ENCODE measurements at regions not wholly inside any gene's neighbourhood (a gene's known extent, or its start where the extent isn't known, plus 50 kb on each side); places are given as distances from the start of the nearest gene placed in this dataset.
"Not testable (repeated sequence)": the region's sequence is repeated elsewhere in the genome, so short reads cannot be mapped to it uniquely, and the experiment has no call there.

GRCh38 chr20:53803492-53804155 lies 210.0 kb upstream of the ZNF217 start:
- DNase-seq (ENCODE audit: extremely low read depth, low read depth): no peak

GRCh38 chr20:53801609-53802370 lies 208.2 kb upstream of the ZNF217 start:
- DNase-seq (ENCODE audit: extremely low read depth, low read depth): no peak

DNA sequence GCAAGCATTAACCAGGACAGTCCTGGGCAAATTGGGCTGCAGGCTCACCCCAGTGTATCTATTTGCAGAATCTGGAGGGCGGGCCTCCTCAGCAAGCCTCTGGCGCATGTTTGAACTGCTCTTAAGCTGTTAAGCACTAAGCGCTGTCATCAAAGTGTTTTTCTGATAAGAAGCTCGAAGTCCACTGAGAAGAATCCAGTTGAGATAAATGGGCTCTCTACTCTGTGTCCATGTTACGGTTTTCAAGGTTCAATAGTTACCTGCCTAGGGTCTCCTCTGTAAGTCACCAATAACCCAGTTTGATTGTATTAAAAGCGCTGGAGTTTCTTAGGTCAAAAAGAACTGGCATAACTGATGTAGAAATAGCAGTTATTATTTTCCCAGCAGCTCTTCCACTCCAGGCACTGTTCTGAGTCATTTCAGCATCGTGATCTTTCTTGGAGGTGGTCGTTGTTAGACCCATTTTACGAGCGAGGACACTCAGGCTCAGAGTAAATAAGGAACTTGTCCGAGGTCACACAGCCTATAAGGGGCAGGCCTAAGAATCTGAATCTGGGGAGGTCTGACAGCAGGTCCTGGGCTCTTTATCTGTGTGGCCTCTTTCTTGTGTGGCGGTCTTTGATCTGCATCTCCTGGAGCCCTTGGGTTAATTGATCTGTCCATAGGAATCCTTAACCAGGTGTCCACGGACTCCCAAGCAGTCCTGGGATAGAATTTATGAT lies 207.4 kb upstream of the ZNF217 start:
- DNase-seq (ENCODE audit: extremely low read depth, low read depth): no peak

GRCh38 chr20:53800418-53800817 lies 206.8 kb upstream of the ZNF217 start:
- no peak for DNase-seq (ENCODE audit: extremely low read depth, low read depth)

GRCh38 chr20:53797085-53797484 lies 203.4 kb upstream of the ZNF217 start:
- no peak for DNase-seq (ENCODE audit: extremely low read depth, low read depth)

- DNase-seq (ENCODE audit: extremely low read depth, low read depth): no peak
Observed at GRCh38 chr20:53795170-53795569, 201.5 kb upstream of the ZNF217 start.

DNA sequence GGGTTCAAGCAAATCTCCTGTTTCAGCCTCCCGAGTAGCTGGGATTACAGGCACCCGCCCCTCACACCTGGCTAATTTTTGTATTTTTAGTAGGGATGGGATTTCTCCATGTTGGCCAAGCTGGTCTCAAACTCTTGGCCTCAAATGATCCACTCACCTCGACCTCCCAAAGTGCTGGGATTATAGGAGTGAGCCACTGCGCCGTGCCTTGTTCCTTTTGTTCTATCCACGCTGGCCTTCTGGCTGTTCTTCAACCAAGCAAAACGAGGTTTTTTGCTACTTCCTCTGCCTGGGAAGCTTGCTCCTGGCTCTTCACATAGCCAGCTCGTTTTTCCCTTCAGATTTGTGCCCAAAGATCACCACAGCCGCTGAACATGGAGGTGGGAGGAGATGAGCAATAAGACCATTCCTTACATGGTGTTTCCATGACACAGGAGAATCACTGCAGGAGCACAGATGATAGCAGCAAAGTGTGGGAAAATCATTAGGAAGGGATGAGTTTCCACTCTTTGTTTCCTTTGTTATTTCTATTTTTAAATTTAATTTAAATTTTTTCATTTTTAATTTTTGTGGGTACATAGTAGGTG lies 201.0 kb upstream of the ZNF217 start:
- no peak for DNase-seq (ENCODE audit: extremely low read depth, low read depth)

GRCh38 chr20:53793783-53794383 lies 200.2 kb upstream of the ZNF217 start:
- DNase-seq (ENCODE audit: extremely low read depth, low read depth): no peak

DNA sequence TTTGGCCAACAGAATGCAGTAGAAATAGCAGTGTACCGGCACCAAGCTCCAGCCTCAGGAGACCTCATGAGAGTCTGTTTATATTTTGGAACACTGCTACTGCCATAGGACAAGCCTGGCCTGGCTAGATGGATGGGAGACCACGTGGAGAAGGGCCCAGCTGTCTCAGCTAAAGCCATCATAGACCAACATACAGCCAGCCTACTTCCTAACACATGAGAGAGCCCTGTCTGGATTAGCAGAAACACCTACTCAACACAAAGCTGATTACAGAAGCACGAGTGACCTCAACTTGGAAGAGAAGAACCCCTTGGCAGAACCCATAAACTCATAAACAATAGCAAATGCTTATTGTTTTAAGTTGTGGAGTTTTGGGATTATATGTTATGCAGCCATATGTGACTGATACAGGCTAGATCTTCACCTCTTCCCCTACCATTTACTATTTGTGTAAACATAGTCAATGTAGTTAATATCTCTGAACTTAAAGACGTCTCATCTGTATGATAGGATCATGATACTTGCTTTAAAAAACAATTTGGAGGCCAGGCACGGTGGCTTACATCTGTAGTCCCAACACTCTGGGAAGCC lies 199.4 kb upstream of the ZNF217 start:
- no peak for DNase-seq (ENCODE audit: extremely low read depth, low read depth)

DNA sequence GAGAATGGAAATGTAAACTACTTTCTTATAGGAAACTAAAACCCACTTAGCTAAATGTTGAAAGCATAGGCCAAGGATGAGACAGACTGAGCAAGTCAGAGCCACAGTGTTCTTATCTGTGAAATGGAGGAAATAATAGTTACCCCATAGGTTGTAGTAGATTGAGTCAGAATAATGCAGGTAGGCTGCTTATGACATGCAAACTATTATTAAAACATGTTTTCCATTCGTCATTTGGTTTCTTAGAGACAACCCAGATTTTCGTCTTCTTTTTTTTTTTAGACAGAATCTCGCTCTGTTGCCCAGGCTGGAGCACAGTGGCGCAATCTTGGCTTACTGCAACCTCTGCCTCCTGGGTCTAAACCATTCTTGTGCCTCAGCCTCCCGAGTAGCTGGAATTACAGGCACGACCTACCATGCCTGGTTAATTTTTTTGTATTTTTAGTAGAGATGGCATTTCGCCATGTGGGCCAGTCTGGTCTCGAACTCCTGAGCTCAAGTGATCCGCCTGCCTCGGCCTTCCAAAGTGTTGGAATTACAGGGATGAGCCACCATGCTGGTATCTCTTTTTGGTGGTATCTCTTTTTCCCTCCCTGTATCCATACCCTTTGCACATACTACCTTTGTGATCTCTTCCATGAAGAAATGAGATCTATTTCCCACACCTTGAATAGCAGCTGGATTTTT lies 196.5 kb upstream of the ZNF217 start:
- no peak for DNase-seq (ENCODE audit: extremely low read depth, low read depth)

- no peak for DNase-seq (ENCODE audit: extremely low read depth, low read depth)
Observed at GRCh38 chr20:53788253-53789022, 194.8 kb upstream of the ZNF217 start.

GRCh38 chr20:53787491-53787931 lies 193.9 kb upstream of the ZNF217 start:
- not testable (repeated sequence) for DNase-seq (ENCODE audit: extremely low read depth, low read depth)

DNA sequence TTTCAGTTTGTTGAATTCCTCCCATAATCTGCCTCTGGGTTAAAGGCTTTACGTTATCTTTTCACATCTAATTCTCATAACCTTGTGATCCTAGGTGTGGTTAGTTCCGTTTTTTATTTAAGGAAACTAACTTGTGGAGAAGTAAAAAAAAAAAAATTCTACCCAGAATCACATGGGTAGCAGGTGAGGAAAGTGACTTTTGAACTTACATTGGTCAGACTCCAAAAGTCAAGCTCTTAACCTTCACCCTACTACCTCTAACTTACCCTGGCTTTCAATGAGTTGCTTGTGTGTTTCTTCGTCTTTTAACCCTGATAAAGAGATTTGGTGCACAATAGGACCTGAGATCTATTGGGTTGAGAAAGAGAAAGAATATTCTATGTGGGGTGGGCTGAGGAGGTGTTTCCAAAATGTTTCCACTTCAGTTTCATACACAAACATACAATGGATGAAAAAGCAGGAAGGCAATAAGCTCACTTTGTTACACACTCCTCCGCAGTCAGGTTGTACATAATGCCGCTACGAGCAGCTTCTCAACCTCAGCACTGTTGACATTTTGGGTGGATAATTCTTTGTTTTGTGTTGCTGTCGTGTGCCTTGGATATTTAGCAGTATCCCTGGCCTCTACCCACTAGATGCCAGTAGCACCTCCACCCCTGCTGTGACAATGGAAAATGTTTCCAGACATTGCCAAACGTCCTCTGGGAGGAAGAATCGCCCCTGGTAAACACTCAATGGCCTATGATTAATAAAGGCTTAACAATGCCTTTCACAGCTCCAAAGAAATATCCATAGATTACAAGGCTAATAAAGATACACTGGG lies 193.0 kb upstream of the ZNF217 start:
- peak; percentile 46 for DNase-seq (ENCODE audit: extremely low read depth, low read depth)

DNA sequence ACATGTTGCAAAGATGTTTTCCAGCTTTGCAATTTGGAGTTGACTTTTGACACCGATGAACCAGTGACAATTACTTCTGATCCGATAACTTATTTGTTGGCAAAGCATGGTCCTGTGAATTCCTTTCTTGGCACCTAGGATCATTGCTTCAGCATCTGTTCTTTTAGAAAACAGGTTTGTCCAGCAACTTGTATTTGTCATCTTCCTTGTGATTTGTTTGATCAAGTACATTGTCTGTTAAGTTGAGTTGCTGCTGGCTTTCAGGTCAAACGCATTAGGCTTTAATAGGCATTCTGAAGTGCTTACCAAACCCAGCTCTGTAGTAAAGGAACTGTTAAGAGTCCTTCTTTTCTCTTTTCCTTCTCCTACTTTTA lies 192.4 kb upstream of the ZNF217 start:
- DNase-seq (ENCODE audit: extremely low read depth, low read depth): no peak

DNA sequence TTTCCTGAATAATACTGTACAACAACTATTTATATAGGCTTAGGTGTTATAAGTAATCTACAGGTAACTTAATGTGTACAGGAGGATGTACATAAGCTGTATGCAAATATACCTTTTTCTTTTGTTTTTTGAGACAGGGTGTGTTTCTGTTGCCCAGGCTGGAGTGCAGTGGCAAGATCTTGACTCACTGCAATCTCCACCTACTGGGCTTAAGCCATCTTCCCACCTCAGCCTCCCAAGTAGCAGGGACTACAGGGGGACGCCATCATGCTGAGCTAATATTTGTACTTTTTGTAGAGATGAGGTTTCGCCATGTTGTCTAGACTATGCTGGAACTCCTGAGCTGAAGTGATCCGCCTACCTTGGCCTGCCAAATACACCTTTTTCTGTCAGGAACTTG lies 191.7 kb upstream of the ZNF217 start:
- DNase-seq (ENCODE audit: extremely low read depth, low read depth): no peak

GRCh38 chr20:53783768-53784167 lies 190.1 kb upstream of the ZNF217 start:
- no peak for DNase-seq (ENCODE audit: extremely low read depth, low read depth)

DNA sequence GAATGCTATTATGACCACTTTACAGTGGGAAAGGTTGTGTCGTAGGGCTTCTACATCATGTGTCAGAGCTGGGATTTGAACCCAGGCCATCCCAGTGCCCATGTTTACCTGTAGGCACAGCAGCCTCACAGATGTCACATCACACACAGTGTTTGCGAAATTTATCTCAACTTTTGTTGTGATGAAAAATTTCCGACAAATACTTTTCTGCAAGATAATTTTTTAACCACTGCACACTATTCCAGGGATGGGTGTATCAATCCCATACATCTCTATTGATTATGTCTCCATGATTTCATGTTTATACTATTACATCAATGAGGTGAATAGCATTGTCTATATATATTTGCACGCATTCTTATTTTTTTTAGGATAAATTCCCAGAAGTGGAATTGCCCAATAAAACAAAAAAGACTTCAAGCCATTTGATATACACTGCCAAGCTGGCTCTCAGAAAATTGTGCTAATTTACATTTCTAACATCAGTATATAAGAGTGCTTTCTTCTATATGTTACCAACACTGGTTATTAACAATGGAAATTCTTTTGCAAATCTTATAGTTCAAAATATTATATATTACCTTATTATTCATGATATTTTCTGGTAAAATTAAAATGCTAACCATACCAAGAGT lies 189.1 kb upstream of the ZNF217 start:
- DNase-seq (ENCODE audit: extremely low read depth, low read depth): no peak

GRCh38 chr20:53779822-53780221 lies 186.2 kb upstream of the ZNF217 start:
- DNase-seq (ENCODE audit: extremely low read depth, low read depth): no peak
